MM.1S (cell line): ENCODE measurements at regions not wholly inside any gene's neighbourhood (a gene's known extent, or its start where the extent isn't known, plus 50 kb on each side); places are given as distances from the start of the nearest gene placed in this dataset.
"Not testable (repeated sequence)": the region's sequence is repeated elsewhere in the genome, so short reads cannot be mapped to it uniquely, and the experiment has no call there.

ENCODE experiments used
- CTCF ChIP-seq: fragments of 300-600 bp; sonication (generic); IDR thresholded peaks from 2 replicates; pipeline ENCODE4 v1.5.1; 2016; ENCODE audit warnings: antibody characterized with exemption, low read length, mixed read lengths
- EZH2 ChIP-seq: fragments of 300-600 bp; sonication (generic); optimal IDR thresholded peaks from 2 replicates; pipeline ENCODE3; 2017; ENCODE audit warnings: low read depth, mild to moderate bottlenecking, antibody characterized with exemption, low read length, mixed read lengths
- EZH2phosphoT487 ChIP-seq: fragments of 300-600 bp; sonication (generic); IDR thresholded peaks from 2 replicates; pipeline ENCODE4 v1.6.1; 2018; ENCODE audit warnings: antibody characterized with exemption, low read length

- TF ChIP-seq CTCF, EZH2, EZH2phosphoT487: not testable (repeated sequence)
These were observed 1600.5 kb downstream of the RPIA start for GRCh38 chr2:90291934-90292333.
